ENCODE measurements at regions not wholly inside any gene's neighbourhood (a gene's known extent, or its start where the extent isn't known, plus 50 kb on each side); places are given as distances from the start of the nearest gene placed in this dataset.

DNA sequence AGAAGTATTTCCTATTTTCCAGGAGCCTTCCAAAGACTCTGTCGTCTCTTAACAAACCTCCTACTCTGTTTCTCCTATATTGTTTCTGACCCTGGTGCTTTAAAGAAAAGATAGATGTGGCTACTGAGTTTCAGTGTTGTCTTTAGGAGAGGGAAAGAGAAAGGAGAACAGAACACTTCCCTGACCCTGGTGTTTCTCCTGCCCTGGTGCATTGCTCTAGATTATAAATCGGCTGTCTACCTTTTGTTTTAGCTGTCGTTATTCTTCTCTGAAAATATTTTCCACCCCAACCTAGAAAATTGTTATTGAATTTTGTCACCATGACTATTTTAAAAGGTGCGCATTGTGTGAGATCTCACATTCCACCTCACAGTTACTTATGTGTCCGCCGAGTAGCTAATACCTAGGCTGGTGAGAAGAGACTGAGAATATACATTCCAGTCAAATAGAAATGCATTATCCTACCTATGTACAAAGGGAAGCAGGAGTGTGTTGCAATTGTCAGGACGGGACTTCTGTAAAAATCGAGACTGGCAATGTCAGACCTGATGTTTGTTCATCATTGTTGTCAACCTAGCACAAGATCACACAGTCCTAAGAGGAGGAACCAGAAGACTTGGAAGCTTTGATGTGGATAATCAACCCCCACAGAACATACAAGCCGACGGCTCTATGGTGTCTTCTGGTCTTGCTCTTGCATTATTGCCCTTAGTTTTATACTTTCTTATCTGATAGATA, 108.7 kb upstream of the SLC38A4 start:
- no peaks in the 10 kb centered on the region for H3K27me3 ChIP-seq (ENCODE audit: low read length)
- H4K20me1 ChIP-seq (ENCODE audit: low read depth, low read length): no peaks in the 10 kb centered on the region
- H3K9me3 ChIP-seq (ENCODE audit: insufficient read depth, low read length): no peaks in the 10 kb centered on the region
- H3K79me2 ChIP-seq (ENCODE audit: insufficient read depth, low read length): no peaks in the 10 kb centered on the region
- no peak for TF ChIP-seq EZH2phosphoT487 (conservative IDR thresholded peaks at IDR 0.05; ENCODE audit: low read length)
- TF ChIP-seq, protein P1, sequence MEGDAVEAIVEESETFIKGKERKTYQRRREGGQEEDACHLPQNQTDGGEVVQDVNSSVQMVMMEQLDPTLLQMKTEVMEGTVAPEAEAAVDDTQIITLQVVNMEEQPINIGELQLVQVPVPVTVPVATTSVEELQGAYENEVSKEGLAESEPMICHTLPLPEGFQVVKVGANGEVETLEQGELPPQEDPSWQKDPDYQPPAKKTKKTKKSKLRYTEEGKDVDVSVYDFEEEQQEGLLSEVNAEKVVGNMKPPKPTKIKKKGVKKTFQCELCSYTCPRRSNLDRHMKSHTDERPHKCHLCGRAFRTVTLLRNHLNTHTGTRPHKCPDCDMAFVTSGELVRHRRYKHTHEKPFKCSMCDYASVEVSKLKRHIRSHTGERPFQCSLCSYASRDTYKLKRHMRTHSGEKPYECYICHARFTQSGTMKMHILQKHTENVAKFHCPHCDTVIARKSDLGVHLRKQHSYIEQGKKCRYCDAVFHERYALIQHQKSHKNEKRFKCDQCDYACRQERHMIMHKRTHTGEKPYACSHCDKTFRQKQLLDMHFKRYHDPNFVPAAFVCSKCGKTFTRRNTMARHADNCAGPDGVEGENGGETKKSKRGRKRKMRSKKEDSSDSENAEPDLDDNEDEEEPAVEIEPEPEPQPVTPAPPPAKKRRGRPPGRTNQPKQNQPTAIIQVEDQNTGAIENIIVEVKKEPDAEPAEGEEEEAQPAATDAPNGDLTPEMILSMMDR (IDR thresholded peaks at IDR 0.05; ENCODE audit: insufficient read depth, low read length, poor library complexity, severe bottlenecking): no peak
- H3K36me3 ChIP-seq (ENCODE audit: low read length): no peaks in the 10 kb centered on the region
- no peak overlapping the region for H3K4me3 ChIP-seq (ENCODE audit: insufficient read depth, low read length, poor library complexity, severe bottlenecking)
- H2AFZ ChIP-seq (ENCODE audit: low read depth, low read length, severe bottlenecking): no peak overlapping the region
- no peak overlapping the region for H3K4me2 ChIP-seq (ENCODE audit: low read depth, low read length, poor library complexity, severe bottlenecking)
- H3K27ac ChIP-seq (ENCODE audit: low read depth, low read length): no peak overlapping the region
- H3K9ac ChIP-seq (ENCODE audit: low read length): no peak overlapping the region
- H3F3A ChIP-seq (ENCODE audit: insufficient read depth): no peaks in the 10 kb centered on the region
- H3K9me2 ChIP-seq (replicated peaks; ENCODE audit: insufficient read depth, low read length): no peaks in the 10 kb centered on the region

DNA sequence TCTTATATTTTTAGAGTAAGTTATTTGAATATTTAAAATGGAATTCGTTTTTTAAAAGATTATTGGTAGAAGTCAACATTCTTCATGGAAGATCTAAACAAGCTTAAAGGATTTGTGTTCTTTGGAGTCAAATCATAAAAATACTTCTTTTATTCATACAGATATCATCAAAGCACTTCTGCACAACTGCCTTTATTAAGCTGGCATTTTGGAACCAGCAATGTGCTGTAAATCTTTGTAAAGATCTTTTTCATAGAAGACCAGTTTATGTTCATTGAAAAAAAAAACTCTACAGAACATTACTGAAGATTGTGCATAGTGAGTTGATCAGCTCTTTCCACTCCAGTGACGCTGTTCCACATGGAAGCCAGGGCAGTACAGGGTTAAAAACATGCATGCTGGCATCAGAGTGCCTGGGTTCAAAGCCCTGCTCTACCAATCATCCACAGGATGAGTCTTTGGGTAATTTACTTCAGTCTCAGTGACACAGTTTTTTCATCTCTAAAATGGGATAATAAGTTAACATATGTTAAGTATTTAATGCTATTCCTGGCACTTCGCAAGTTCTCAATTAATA, 109.6 kb upstream of the SLC38A4 start:
- no peaks in the 10 kb centered on the region for H3K36me3 ChIP-seq (ENCODE audit: low read length)
- no peaks in the 10 kb centered on the region for H3K27me3 ChIP-seq (ENCODE audit: low read length)
- H3K9me2 ChIP-seq (replicated peaks; ENCODE audit: insufficient read depth, low read length): no peaks in the 10 kb centered on the region
- H3K79me2 ChIP-seq (ENCODE audit: insufficient read depth, low read length): no peaks in the 10 kb centered on the region
- H3F3A ChIP-seq (ENCODE audit: insufficient read depth): no peaks in the 10 kb centered on the region
- no peak overlapping the region for H3K4me3 ChIP-seq (ENCODE audit: insufficient read depth, low read length, poor library complexity, severe bottlenecking)
- H3K9ac ChIP-seq (ENCODE audit: low read length): no peak overlapping the region
- TF ChIP-seq, protein P1 (IDR thresholded peaks at IDR 0.05; ENCODE audit: insufficient read depth, low read length, poor library complexity, severe bottlenecking): no peak
- TF ChIP-seq EZH2phosphoT487 (conservative IDR thresholded peaks at IDR 0.05; ENCODE audit: low read length): no peak
- H3K27ac ChIP-seq (ENCODE audit: low read depth, low read length): no peak overlapping the region
- H4K20me1 ChIP-seq (ENCODE audit: low read depth, low read length): no peaks in the 10 kb centered on the region
- H3K9me3 ChIP-seq (ENCODE audit: insufficient read depth, low read length): no peaks in the 10 kb centered on the region
- H3K4me2 ChIP-seq (ENCODE audit: low read depth, low read length, poor library complexity, severe bottlenecking): no peak overlapping the region
- no peak overlapping the region for H2AFZ ChIP-seq (ENCODE audit: low read depth, low read length, severe bottlenecking)

DNA sequence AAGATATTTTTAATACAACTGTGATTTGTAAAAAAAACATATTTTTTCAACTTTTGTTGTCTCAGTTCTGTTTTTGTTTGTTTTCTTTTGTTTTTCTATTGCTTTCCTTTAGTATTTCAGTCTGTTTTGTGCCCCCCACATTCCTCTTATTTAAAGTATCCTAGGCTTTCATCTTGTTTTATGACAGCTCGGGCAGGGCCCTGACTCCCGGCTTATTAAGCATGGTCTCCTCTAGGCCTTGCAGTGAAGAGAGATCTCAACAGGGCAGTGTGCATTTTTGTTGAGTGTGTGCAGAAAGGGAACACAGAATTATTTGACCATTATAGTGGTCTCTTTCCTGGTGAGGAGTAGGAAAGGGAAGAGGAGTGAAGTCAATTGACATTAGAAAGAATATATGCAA, 110.2 kb upstream of the SLC38A4 start:
- no peaks in the 10 kb centered on the region for H3K9me2 ChIP-seq (replicated peaks; ENCODE audit: insufficient read depth, low read length)
- no peaks in the 10 kb centered on the region for H3K36me3 ChIP-seq (ENCODE audit: low read length)
- H3K79me2 ChIP-seq (ENCODE audit: insufficient read depth, low read length): no peaks in the 10 kb centered on the region
- H3K27me3 ChIP-seq (ENCODE audit: low read length): no peaks in the 10 kb centered on the region
- H3K4me2 ChIP-seq (ENCODE audit: low read depth, low read length, poor library complexity, severe bottlenecking): no peak overlapping the region
- TF ChIP-seq, protein P1 (IDR thresholded peaks at IDR 0.05; ENCODE audit: insufficient read depth, low read length, poor library complexity, severe bottlenecking): no peak
- TF ChIP-seq EZH2phosphoT487 (conservative IDR thresholded peaks at IDR 0.05; ENCODE audit: low read length): no peak
- no peaks in the 10 kb centered on the region for H4K20me1 ChIP-seq (ENCODE audit: low read depth, low read length)
- no peak overlapping the region for H3K27ac ChIP-seq (ENCODE audit: low read depth, low read length)
- H3K9me3 ChIP-seq (ENCODE audit: insufficient read depth, low read length): no peaks in the 10 kb centered on the region
- no peak overlapping the region for H3K9ac ChIP-seq (ENCODE audit: low read length)
- no peak overlapping the region for H3K4me3 ChIP-seq (ENCODE audit: insufficient read depth, low read length, poor library complexity, severe bottlenecking)
- no peak overlapping the region for H2AFZ ChIP-seq (ENCODE audit: low read depth, low read length, severe bottlenecking)
- H3F3A ChIP-seq (ENCODE audit: insufficient read depth): no peaks in the 10 kb centered on the region

Measured in SU-DHL-6 (cell line).